Activated CD4-positive, alpha-beta T cell treated with anti-CD3 and anti-CD28 coated beads for 48 hours (primary cell): ENCODE measurements at regions not wholly inside any gene's neighbourhood (a gene's known extent, or its start where the extent isn't known, plus 50 kb on each side); places are given as distances from the start of the nearest gene placed in this dataset.

Experiments
- DNase-seq: peaks from one replicate; pipeline ENCODE4 v3.0.0-alpha.2; 2020

GRCh38 chr13:76029706-76030105, 393.6 kb downstream of the LMO7 start:
- DNase-seq, result no peak

- DNase-seq, result no peak
Observed at GRCh38 chr13:76029088-76029487, 393.0 kb downstream of the LMO7 start.

GRCh38 chr13:76027131-76027530, 391.0 kb downstream of the LMO7 start:
- no peak for DNase-seq

GRCh38 chr13:76025392-76025791, 389.3 kb downstream of the LMO7 start:
- no peak for DNase-seq

- no peak for DNase-seq
Observed at GRCh38 chr13:76024151-76024550, 388.0 kb downstream of the LMO7 start.

GRCh38 chr13:76023652-76024051, 387.5 kb downstream of the LMO7 start:
- DNase-seq, result no peak

GRCh38 chr13:76020421-76020955, 384.4 kb downstream of the LMO7 start:
- DNase-seq, result no peak

GRCh38 chr13:76019421-76020044, 383.4 kb downstream of the LMO7 start:
- peak; percentile 9 for DNase-seq

GRCh38 chr13:76017861-76018556, 381.9 kb downstream of the LMO7 start:
- no peak for DNase-seq

GRCh38 chr13:76016799-76017400, 380.8 kb downstream of the LMO7 start:
- DNase-seq, result peak; percentile 35

GRCh38 chr13:76014406-76015318, 378.5 kb downstream of the LMO7 start:
- DNase-seq, result no peak

- DNase-seq, result no peak
Observed at GRCh38 chr13:76012091-76012721, 376.1 kb downstream of the LMO7 start.

- DNase-seq, result no peak
Observed at GRCh38 chr13:76009267-76009890, 373.2 kb downstream of the LMO7 start.

GRCh38 chr13:76004416-76004815, 368.3 kb downstream of the LMO7 start:
- DNase-seq, result no peak

- no peak for DNase-seq
Observed at GRCh38 chr13:76000131-76000530, 364.0 kb downstream of the LMO7 start.

- no peak for DNase-seq
Observed at GRCh38 chr13:75996582-75996981, 360.5 kb downstream of the LMO7 start.

- DNase-seq, result no peak
Observed at GRCh38 chr13:75995966-75996365, 359.8 kb downstream of the LMO7 start.

GRCh38 chr13:75993823-75994222, 357.7 kb downstream of the LMO7 start:
- no peak for DNase-seq

GRCh38 chr13:75993241-75993640, 357.1 kb downstream of the LMO7 start:
- no peak for DNase-seq

GRCh38 chr13:75986818-75987217, 350.7 kb downstream of the LMO7 start:
- DNase-seq, result no peak

- DNase-seq, result no peak
Observed at GRCh38 chr13:75985132-75985531, 349.0 kb downstream of the LMO7 start.

- DNase-seq, result no peak
Observed at GRCh38 chr13:75978818-75979217, 342.7 kb downstream of the LMO7 start.
